K562 (cell line): ENCODE measurements at regions not wholly inside any gene's neighbourhood (a gene's known extent, or its start where the extent isn't known, plus 50 kb on each side); places are given as distances from the start of the nearest gene placed in this dataset.

Source experiments
- ARID3B ChIP-seq: fragments of 250-450 bp; sonication (Bioruptor Pico); IDR thresholded peaks from 2 replicates; pipeline ENCODE4 v1.4.0; 2020; ENCODE audit warnings: borderline replicate concordance
- CXXC5 ChIP-seq: fragments of 250-450 bp; sonication (Bioruptor Pico); IDR thresholded peaks from 2 replicates; pipeline ENCODE4 v1.8.0; 2022; ENCODE audit warnings: inconsistent platforms, mild to moderate bottlenecking, moderate library complexity
- E2F4 ChIP-seq: sonication (generic); formaldehyde crosslinking; IDR thresholded peaks from 2 replicates; pipeline ENCODE4 v1.8.0; 2022; ENCODE audit warnings: mild to moderate bottlenecking, low read depth, missing genetic modification reagents
- ELF2 ChIP-seq: fragments of 250-450 bp; sonication (Bioruptor Pico); IDR thresholded peaks from 2 replicates; pipeline ENCODE4 v1.5.0; 2021; ENCODE audit warnings: mild to moderate bottlenecking
- ETV1 ChIP-seq: fragments of 450-650 bp; conservative IDR thresholded peaks from 2 replicates; pipeline ENCODE4 v1.6.1; 2016; ENCODE audit warnings: missing genetic modification characterization, control low read depth, low read depth, missing compliant biosample characterization
- HMG20A ChIP-seq: fragments of 450-650 bp; formaldehyde crosslinking; conservative IDR thresholded peaks from 2 replicates; pipeline ENCODE4 v1.4.0; 2020; ENCODE audit warnings: mild to moderate bottlenecking, mixed read lengths
- HNRNPLL ChIP-seq: fragments of 200-400 bp; formaldehyde crosslinking; IDR thresholded peaks from 2 replicates; pipeline ENCODE4 v1.6.1; 2017; ENCODE audit warnings: low read length, low read depth, mild to moderate bottlenecking; ENCODE audit not compliant: poor library complexity, severe bottlenecking
- MECOM ChIP-seq: fragments of 250-450 bp; sonication (Bioruptor Pico); IDR thresholded peaks from 2 replicates; pipeline ENCODE4 v1.8.0; 2022; ENCODE audit warnings: inconsistent platforms
- PML ChIP-seq: IDR thresholded peaks from 2 replicates; pipeline ENCODE4 v1.6.1; 2012; ENCODE audit warnings: low read length, inconsistent platforms
- POLR2B ChIP-seq: fragments of 450-650 bp; IDR thresholded peaks from 2 replicates; pipeline ENCODE4 v1.6.1; 2018; ENCODE audit warnings: low read depth; ENCODE audit not compliant: partially characterized antibody
- RREB1 ChIP-seq: fragments of 250-450 bp; sonication (Bioruptor Pico); IDR thresholded peaks from 2 replicates; pipeline ENCODE4 v1.4.0; 2020
- SIN3B ChIP-seq: fragments of 450-650 bp; IDR thresholded peaks from 2 replicates; pipeline ENCODE4 v1.6.1; 2017; ENCODE audit warnings: low read depth, mild to moderate bottlenecking, moderate library complexity
- SMARCA4 ChIP-seq: fragments of 450-650 bp; IDR thresholded peaks from 2 replicates; pipeline ENCODE4 v1.6.1; 2016
- SMARCA5 ChIP-seq: fragments of 450-650 bp; IDR thresholded peaks from 2 replicates; pipeline ENCODE4 v1.6.1; 2016
- SOX6 ChIP-seq: fragments of 450-650 bp; IDR thresholded peaks from 2 replicates; pipeline ENCODE4 v1.6.1; 2014; ENCODE audit warnings: mild to moderate bottlenecking
- STAT5B ChIP-seq: fragments of 250-450 bp; sonication (Bioruptor Pico); IDR thresholded peaks from 2 replicates; pipeline ENCODE4 v1.8.0; 2021; ENCODE audit warnings: mild to moderate bottlenecking, inconsistent platforms
- TAF1 ChIP-seq: IDR thresholded peaks from 2 replicates; pipeline ENCODE4 v1.6.1; 2011; ENCODE audit warnings: mild to moderate bottlenecking, low read length, moderate library complexity; ENCODE audit not compliant: insufficient read depth, control insufficient read depth, severe bottlenecking; ENCODE audit errors: extremely low read depth
- TCF15 ChIP-seq: fragments of 250-450 bp; sonication (Bioruptor Pico); IDR thresholded peaks from 2 replicates; pipeline ENCODE4 v1.8.0; 2022; ENCODE audit warnings: moderate library complexity, mild to moderate bottlenecking, inconsistent platforms
- ZBTB17 ChIP-seq: fragments of 450-650 bp; formaldehyde crosslinking; IDR thresholded peaks from 2 replicates; pipeline ENCODE4 v1.4.0; 2020; ENCODE audit warnings: mild to moderate bottlenecking
- ZC3H4 ChIP-seq: sonication (generic); formaldehyde crosslinking; IDR thresholded peaks from 2 replicates; pipeline ENCODE4 v1.9.0; 2021; ENCODE audit warnings: missing genetic modification reagents, borderline replicate concordance
- ZNF124 ChIP-seq: sonication (generic); formaldehyde crosslinking; IDR thresholded peaks from 2 replicates; pipeline ENCODE4 v1.8.1; 2022; ENCODE audit warnings: missing genetic modification reagents
- ZNF197 ChIP-seq: fragments of 200-800 bp; sonication (Bioruptor generic); IDR thresholded peaks from 2 replicates; pipeline ENCODE4 v1.6.1; 2016; ENCODE audit warnings: low read depth, missing genetic modification characterization, missing compliant biosample characterization
- ZNF644 ChIP-seq: fragments of 200-800 bp; sonication (Bioruptor generic); IDR thresholded peaks from 2 replicates; pipeline ENCODE4 v1.6.1; 2016; ENCODE audit warnings: low read depth, missing genetic modification characterization, missing compliant biosample characterization

- peak; percentile 93 for TF ChIP-seq RREB1 (CRISPR knock-in tag)
- peak; percentile 22; the same call in 1 of the 2 replicates for TF ChIP-seq SOX6
- no peak for TF ChIP-seq CXXC5 (CRISPR knock-in tag)
- no peak for TF ChIP-seq SIN3B
- TF ChIP-seq HNRNPLL: no peak
- no peak for TF ChIP-seq ELF2
- no peak for TF ChIP-seq ZBTB17 (CRISPR knock-in tag)
- TF ChIP-seq E2F4: no peak
- no peak for TF ChIP-seq POLR2B
- no peak for TF ChIP-seq ETV1
- no peak for TF ChIP-seq TCF15 (CRISPR knock-in tag)
- TF ChIP-seq ZNF124 (CRISPR knock-in tag): no peak
- no peak; the same call in 1 of the 2 replicates for TF ChIP-seq ARID3B (CRISPR knock-in tag)
- peak; percentile 46; the same call in 1 of the 2 replicates for TF ChIP-seq SMARCA4
- TF ChIP-seq ZNF197 (CRISPR knock-in tag): peak; percentile 71
- TF ChIP-seq ZNF644 (tag): no peak
- TF ChIP-seq TAF1: no peak
- TF ChIP-seq STAT5B (CRISPR knock-in tag): no peak
- TF ChIP-seq PML: no peak
- TF ChIP-seq ZC3H4: no peak
- TF ChIP-seq MECOM (CRISPR knock-in tag): peak; percentile 75
- TF ChIP-seq SMARCA5: no peak
- TF ChIP-seq HMG20A (CRISPR knock-in tag): no peak
These were observed 51.1 kb upstream of the KLHDC7A start (continued) for GRCh38 chr1:18429654-18430053.
